ENCODE measurements at regions not wholly inside any gene's neighbourhood (a gene's known extent, or its start where the extent isn't known, plus 50 kb on each side); places are given as distances from the start of the nearest gene placed in this dataset.
"Not testable (repeated sequence)": the region's sequence is repeated elsewhere in the genome, so short reads cannot be mapped to it uniquely, and the experiment has no call there.

GRCh38 chr20:9011121-9011520 is 57.8 kb upstream of the PLCB4 start:
- Histone ChIP-seq H3K4me2 (ENCODE audit: low read depth, low read length) (no peak overlapping the region), H3K9me1 (ENCODE audit: insufficient read depth, low read length) (no peaks in the 10 kb centered on the region), H3K79me1 (ENCODE audit: low read depth in 1 of 2, low read length in 2 of 2) (no peaks in the 10 kb centered on the region), H2BK120ac (ENCODE audit: low read depth, low read length) (no peak overlapping the region), H2BK20ac (ENCODE audit: low read depth, low read length) (no peak overlapping the region), H3K23ac (ENCODE audit: low read depth, low read length) (no peak overlapping the region), H2AK5ac (ENCODE audit: low read depth, low read length) (no peak overlapping the region), H2AFZ (replicated peaks; ENCODE audit: low read length, poor library complexity) (no peak overlapping the region), H2AK9ac (replicated peaks; ENCODE audit: low read depth, low read length, poor library complexity) (no peak overlapping the region), H3K18ac (ENCODE audit: low read depth, low read length) (peak overlapping the region; percentile 25; the same call in 1 of the 2 replicates), H3K56ac (ENCODE audit: extremely low read depth, insufficient read depth, low read length) (no peak overlapping the region), H3K9me3 (ENCODE audit: control insufficient read depth, insufficient read depth, low read length) (no peaks in the 10 kb centered on the region), H2BK5ac (ENCODE audit: low read depth, low read length, poor library complexity, severe bottlenecking) (no peak overlapping the region), H4K20me1 (ENCODE audit: insufficient read depth, low read length) (no peaks in the 10 kb centered on the region), H3K4ac (ENCODE audit: low read depth, low read length) (no peak overlapping the region), H4K8ac (ENCODE audit: low read depth in 2 of 2, low read length in 2 of 2) (no peak overlapping the region), H3K36me3 (ENCODE audit: control insufficient read depth, insufficient read depth, low read length) (no peaks in the 10 kb centered on the region), H3K9ac (ENCODE audit: low read depth, low read length) (no peak overlapping the region), H3K4me3 (ENCODE audit: insufficient read depth, low read depth, low read length) (no peak overlapping the region), H3K14ac (replicated peaks; ENCODE audit: low read depth, low read length) (no peak overlapping the region), H2BK15ac (ENCODE audit: low read depth, low read length) (no peak overlapping the region), H3K4me1 (ENCODE audit: control insufficient read depth, insufficient read depth, low read length) (peaks cover 2% of the 10 kb centered on the region; the same call in 1 of the 2 replicates), H4K5ac (ENCODE audit: low read depth, low read length) (no peak overlapping the region), H3K27me3 (ENCODE audit: control insufficient read depth, insufficient read depth, low read length) (no peaks in the 10 kb centered on the region), H4K91ac (ENCODE audit: insufficient read depth, low read depth, low read length) (no peak overlapping the region), H3K27ac (ENCODE audit: insufficient read depth, low read length) (no peak overlapping the region)
- no CpG with 5 or more reads among the region's 2 CpGs for WGBS, 2 experiments (ENCODE audit: extremely low coverage in 2 of 2, insufficient read length in 1 of 2)
- in situ Hi-C loops (cut with MboI; ENCODE audit: low sequenced_read_pairs) = no loop called here
- no TSS peak for BruUV-seq (replicated peaks)
- TF ChIP-seq MAFK (IDR thresholded peaks at IDR 0.05; ENCODE audit: low read depth, low read length) = no peak
- DNase-seq = no peak
- intact Hi-C loops (cut with micrococcal nuclease) = no loop called here
- ChIA-PET CTCF (interaction anchor here (1.0 kb wide), 1 partner anchor 121 kb away, joined by 3 read pairs; no protein-coding TSS in a partner anchor), POLR2A (ENCODE audit: unreplicated experiment) (no interaction called here)
- ATAC-seq (ENCODE audit: low read depth) = no peak
- dilution Hi-C loops (cut with HindIII; ENCODE audit: low sequenced_read_pairs, unreplicated experiment) = no loop called here

DNA sequence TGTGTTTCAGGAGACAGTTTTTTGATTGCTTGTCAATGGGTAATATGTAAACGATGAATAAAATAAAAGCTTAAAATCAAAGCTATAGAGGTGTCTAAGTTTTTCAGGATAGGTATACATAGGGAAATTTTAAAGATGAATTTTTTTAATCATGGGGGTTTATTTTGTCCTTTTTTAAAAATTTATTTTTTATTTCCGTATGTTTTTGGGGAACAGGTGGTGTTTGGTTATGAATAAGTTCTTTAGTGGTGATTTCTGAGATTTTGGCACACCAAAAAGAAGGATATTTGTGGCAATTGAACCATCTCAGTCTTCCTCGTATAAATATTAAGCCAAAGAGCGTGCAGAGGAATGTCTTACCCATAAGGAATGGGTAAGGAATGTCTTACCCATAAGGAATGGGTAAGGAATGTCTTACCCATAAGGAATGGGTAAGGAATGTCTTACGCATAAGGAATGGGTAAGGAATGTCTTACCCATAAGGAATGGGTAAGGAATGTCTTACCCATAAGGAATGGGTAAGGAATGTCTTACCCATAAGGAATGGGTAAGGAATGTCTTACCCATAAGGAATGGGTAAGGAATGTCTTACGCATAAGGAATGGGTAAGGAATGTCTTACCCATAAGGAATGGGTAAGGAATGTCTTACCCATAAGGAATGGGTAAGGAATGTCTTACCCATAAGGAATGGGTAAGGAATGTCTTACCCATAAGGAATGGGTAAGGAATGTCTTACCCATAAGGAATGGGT is 53.5 kb upstream of the PLCB4 start:
- BruUV-seq (replicated peaks); H3K4me3 ChIP-seq (ENCODE audit: insufficient read depth, low read depth, low read length); H3K4me2 ChIP-seq (ENCODE audit: low read depth, low read length); H3K9ac ChIP-seq (ENCODE audit: low read depth, low read length); in situ Hi-C loops (cut with MboI; ENCODE audit: low sequenced_read_pairs); POLR2A ChIA-PET (ENCODE audit: unreplicated experiment); H3K36me3 ChIP-seq (ENCODE audit: control insufficient read depth, insufficient read depth, low read length); H3K9me3 ChIP-seq (ENCODE audit: control insufficient read depth, insufficient read depth, low read length); dilution Hi-C loops (cut with HindIII; ENCODE audit: low sequenced_read_pairs, unreplicated experiment); H2BK15ac ChIP-seq (ENCODE audit: low read depth, low read length); H2AK5ac ChIP-seq (ENCODE audit: low read depth, low read length); H4K20me1 ChIP-seq (ENCODE audit: insufficient read depth, low read length); H3K4me1 ChIP-seq (ENCODE audit: control insufficient read depth, insufficient read depth, low read length); H3K27ac ChIP-seq (ENCODE audit: insufficient read depth, low read length); H2AFZ ChIP-seq (replicated peaks; ENCODE audit: low read length, poor library complexity); H3K9me1 ChIP-seq (ENCODE audit: insufficient read depth, low read length); H3K27me3 ChIP-seq (ENCODE audit: control insufficient read depth, insufficient read depth, low read length); H3K79me1 ChIP-seq (ENCODE audit: low read depth in 1 of 2, low read length in 2 of 2); H2AK9ac ChIP-seq (replicated peaks; ENCODE audit: low read depth, low read length, poor library complexity): not testable (repeated sequence)
- H4K8ac ChIP-seq (ENCODE audit: low read depth in 2 of 2, low read length in 2 of 2) = peak overlapping the region; percentile 32 to 76; a peak in 3 of 4 replicates
- peak overlapping the region; percentile 91; the same call in 1 of the 2 replicates for H3K4ac ChIP-seq (ENCODE audit: low read depth, low read length)
- peak overlapping the region; percentile 90; the same call in 1 of the 2 replicates for H4K5ac ChIP-seq (ENCODE audit: low read depth, low read length)
- ATAC-seq (ENCODE audit: low read depth) (peak; percentile 37; the same call in 1 of the 2 replicates), DNase-seq (peak; percentile 47)
- H3K56ac ChIP-seq (ENCODE audit: extremely low read depth, insufficient read depth, low read length) = peak overlapping the region; percentile 57
- CTCF ChIA-PET = interaction anchor here (0.6 to 1.7 kb wide), 2 partner anchors 159 to 162 kb away, joined by 3 to 4 read pairs; no protein-coding TSS in a partner anchor
- peak overlapping the region; percentile 98 for H2BK5ac ChIP-seq (ENCODE audit: low read depth, low read length, poor library complexity, severe bottlenecking)
- H3K14ac ChIP-seq (replicated peaks; ENCODE audit: low read depth, low read length) = peak overlapping the region; percentile 97
- peak overlapping the region; percentile 97; the same call in 1 of the 2 replicates for H2BK120ac ChIP-seq (ENCODE audit: low read depth, low read length)
- WGBS, 2 experiments (ENCODE audit: extremely low coverage in 2 of 2, insufficient read length in 1 of 2) = no CpG with 5 or more reads among the region's 6 CpGs
- H4K91ac ChIP-seq (ENCODE audit: insufficient read depth, low read depth, low read length) = peak overlapping the region; percentile 31; the same call in 1 of the 2 replicates
- peak overlapping the region; percentile 12; the same call in 1 of the 2 replicates for H3K23ac ChIP-seq (ENCODE audit: low read depth, low read length)
- peak overlapping the region; percentile 66; the same call in 1 of the 2 replicates for H2BK20ac ChIP-seq (ENCODE audit: low read depth, low read length)
- intact Hi-C loops (cut with micrococcal nuclease) = loop anchor here (5.0 kb wide), 1 partner anchor 52 kb away; the partner anchor contains the start of gene PLCB4
- peak overlapping the region; percentile 97; the same call in 1 of the 2 replicates for H3K18ac ChIP-seq (ENCODE audit: low read depth, low read length)

All from IMR-90 (cell line).